Stimulated activated CD4-positive, alpha-beta T cell treated with anti-CD3 and anti-CD28 coated beads, Interleukin-2, amount 100 ng/mL, for 48 hours (primary cell): ENCODE measurements at regions not wholly inside any gene's neighbourhood (a gene's known extent, or its start where the extent isn't known, plus 50 kb on each side); places are given as distances from the start of the nearest gene placed in this dataset.

Experiments used
- DNase-seq, 2 donors: peaks; one replicate each; pipeline ENCODE4 v3.0.0-alpha.2; 2020

DNA sequence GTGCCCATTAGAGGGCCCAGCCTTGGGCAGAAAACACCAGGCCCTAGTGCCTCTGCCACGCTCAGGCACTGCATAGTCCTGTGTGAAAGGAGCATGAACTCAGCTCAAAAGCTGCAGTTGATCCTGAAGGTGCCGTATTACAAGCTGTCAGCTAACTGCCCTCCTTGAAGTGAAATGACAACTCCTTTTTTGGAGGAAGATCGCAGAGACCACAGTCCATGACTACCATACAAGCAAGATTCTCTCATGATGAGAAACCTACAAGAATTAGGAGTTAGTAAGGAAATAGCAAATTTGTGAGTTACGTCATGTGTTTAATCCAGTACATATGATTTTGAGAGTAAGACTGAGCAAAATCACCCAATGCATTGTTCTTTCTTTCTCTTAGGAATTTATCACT, 513.9 kb upstream of the NR2F2 start:
- DNase-seq, result no peak

- DNase-seq, result no peak
These were observed 507.5 kb upstream of the NR2F2 start for GRCh38 chr15:95822961-95823360.

DNA sequence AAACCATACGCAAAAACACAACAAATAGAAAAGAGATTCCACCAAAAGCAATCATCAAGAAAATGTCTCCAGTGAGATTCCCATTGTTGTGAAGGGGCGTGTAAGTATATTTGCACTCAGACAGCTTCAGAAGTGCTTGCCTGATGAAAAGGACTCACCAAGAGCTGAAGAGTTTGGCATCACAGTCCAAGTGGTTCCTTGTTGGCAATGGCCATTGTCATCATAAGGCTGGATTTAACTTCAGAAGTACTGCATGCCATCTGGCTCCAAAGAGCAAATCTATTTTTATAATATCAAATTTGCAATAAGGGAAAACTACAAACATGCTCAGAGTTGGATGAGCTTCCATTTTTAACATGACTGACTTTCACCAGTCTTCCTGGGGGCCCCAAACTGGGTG, 505.3 kb upstream of the NR2F2 start:
- no peak for DNase-seq

DNA sequence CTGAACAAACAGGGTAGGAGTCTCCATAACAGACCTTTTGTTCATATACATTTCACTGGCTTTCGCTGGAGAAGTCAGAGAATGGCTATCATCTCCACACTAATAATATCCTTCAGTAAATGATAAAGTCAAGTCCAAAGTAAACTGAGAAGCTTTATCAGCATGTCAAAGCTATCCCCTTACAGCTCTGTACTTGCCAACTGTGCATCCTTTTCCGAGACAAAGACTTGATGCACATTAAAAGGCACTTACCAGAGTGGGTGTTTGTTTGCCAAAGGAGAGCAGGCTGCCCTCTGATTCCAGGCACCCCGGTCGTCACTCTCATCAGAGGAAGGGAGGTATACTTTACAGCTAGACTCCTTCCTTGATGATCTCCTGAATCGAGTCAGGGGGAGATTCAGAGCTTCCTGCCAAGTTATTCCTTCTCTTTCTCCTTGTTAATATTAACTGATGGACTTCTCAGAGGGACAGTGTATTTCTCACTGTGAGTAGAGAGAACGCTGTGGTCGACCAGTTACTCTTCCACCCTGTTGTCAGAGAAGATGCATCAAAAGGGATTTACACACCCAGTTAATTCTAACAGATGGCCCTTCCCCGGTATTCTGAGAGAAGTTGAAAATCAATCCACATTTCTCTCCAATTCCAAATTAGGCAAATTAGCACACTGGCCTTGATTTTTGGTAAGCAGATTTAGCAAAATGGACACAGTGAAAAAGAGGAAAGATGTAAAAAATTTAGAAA, 504.7 kb upstream of the NR2F2 start:
- DNase-seq, result no peak

- DNase-seq, result no peak
These were observed 503.9 kb upstream of the NR2F2 start for GRCh38 chr15:95826412-95827195.

GRCh38 chr15:95829062-95829461, 501.4 kb upstream of the NR2F2 start:
- DNase-seq, result no peak

DNA sequence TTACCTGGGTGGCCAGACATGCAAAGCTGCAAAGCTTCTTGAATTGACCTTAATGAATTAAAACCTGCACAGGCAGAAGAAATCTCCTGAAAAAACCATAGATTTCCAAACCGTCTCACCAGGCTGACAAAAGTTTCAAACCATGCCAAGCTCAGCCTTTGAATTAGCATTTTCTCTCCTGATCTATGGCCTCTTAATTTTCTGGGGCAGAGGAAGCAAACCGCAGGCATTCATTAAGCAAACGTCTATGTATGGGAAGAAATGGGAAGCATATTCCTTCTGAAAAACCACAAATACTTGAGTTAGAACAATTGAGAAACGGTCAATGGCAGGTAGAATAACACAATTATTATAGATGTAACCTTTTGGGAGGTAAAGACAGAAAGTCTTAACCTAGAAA, 500.2 kb upstream of the NR2F2 start:
- DNase-seq, result no peak

DNA sequence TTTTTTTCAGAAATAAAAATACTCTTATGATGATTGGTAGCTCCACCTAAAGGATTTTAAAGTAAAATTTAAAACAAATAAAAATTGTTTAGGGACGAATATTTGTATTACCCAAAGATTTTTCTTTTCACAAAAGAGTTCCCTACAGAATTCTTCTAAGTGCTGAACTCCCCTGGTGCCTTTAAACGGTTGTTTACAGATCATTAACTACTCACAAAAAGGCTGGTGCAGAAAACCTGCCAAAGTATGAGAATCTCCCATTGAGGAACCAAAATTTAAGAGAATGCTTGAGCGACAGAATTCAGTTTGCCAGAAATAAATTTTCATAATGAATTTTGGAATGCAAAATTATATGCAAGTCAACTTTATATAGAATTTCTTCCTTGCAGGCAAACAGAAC, 497.8 kb upstream of the NR2F2 start:
- DNase-seq, result no peak

DNA sequence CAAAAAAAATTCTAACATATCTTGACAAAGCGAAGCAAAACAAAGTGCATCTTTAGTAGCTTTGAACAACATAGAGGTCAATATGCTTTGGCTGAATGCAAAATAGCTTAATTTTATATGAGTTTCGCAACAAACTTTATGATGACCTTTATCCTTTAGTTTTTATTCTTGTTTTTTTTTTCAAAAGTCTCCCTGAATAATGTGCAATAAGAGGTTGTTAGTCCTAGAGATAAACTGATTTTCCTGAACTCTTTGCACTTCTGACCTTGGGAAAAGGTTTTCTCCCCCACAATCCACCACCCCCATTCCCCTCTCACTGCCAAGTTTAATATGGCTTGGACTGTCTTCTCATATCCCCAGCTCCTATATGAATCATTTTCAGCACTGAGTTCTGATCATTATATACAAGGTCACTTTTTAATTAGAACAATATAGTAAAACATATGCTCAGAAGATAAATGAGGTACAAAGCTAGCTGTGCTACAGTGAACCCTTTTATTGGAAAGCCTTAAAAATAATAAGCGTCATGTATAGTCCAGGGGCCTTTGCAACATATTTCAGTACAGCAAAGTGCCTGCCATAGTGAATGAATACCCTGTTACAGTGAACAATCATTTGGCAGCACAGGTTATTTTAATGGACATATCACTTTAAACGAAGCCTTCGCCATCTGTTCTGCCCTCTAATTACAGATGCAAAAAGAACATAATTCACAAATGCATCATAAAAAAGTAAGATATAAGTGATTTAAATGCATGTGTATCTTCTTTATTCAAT, 496.3 kb upstream of the NR2F2 start:
- DNase-seq, result no peak

GRCh38 chr15:95836536-95836935, 494.0 kb upstream of the NR2F2 start:
- DNase-seq, result no peak

DNA sequence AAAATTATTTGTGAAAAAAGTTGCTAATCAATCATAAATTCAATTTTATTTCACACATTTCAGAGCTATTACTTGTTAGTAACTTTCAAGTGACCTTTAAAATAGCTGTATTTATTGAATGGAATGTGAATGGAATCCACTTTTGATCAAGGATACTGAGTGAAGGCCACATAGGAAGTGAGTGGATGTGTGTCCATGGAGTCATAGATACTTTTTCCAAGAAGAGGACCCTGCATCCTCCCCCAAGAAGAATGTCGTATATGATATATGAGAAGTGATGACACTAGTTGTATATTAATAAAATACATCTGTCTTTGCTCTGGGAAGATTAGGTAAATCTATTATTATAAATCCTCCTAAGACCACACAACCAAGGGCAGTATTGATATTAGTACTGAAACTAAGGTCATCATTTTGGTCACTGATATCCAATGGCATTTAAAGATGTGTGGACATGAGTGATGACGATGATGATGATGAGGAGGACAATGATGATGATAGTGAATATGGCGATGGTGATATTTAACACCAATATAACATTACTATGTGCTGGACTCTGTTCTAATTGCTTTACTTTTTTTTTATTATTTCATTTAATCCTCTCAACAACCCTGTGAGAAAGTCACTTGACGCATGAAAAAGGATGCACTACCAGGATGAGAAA, 493.0 kb upstream of the NR2F2 start:
- no peak for DNase-seq

DNA sequence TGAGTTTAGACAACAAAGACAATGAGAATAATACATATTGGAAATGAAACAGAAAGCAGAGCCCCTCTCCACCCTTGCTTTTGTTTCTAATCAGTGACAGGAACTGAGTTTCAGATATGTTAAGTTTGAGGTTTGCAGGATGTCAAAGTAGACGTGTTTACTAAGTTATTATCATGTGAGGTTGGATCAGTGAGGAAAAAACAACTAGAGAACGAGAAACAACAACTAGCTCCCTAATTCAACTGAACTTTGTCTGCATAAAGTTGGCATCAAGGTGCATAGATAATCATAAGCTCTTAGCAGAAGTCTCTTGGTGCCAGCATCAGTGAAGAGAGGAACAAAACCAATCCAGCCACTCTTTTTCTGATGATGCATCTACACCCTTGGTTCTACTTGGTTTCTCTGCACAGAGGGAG, 491.1 kb upstream of the NR2F2 start:
- no peak for DNase-seq

DNA sequence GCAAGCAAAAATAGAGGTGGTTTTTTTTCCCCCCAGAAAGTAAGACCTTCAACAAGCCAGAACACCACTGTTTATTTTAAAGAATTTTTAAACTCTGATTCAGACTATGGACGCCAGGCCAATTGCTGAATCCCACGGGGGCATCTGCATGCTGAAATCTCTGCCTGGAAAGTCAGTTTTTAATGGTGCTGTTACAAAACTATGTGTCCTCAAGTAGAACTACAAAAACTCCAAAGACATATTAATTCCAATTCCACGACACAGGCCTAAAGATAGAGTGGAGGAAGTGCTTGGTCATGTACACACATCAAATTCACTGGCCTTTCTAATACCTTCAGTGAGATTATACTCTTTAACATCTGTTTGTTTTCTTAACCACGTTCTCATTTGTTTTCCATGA, 490.5 kb upstream of the NR2F2 start:
- DNase-seq, result no peak

DNA sequence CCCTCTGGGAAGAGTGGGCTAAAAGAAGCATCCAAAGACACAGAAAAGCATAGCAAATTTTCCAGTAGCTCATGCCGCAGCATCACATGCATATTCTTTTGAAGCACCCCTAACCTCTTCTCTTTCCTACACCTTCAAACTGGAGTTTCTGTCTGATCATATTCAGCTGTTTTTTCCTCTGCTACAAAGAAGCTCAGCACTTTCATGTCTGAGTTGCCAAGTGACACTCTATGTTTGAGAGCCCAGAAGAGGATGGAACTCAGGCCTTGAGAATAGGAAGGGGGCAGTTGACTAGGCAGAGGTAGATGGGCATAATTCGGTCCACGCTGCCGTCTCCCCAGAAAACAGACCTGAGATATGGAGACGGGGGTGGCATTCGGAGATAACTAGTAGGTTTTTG, 489.6 kb upstream of the NR2F2 start:
- DNase-seq, result no peak

- DNase-seq, result no peak
These were observed 487.9 kb upstream of the NR2F2 start for GRCh38 chr15:95842576-95842975.

- DNase-seq, result no peak
These were observed 487.1 kb upstream of the NR2F2 start for GRCh38 chr15:95843241-95843910.

GRCh38 chr15:95845862-95846515, 484.5 kb upstream of the NR2F2 start:
- no peak for DNase-seq

- DNase-seq, result no peak
These were observed 482.4 kb upstream of the NR2F2 start for GRCh38 chr15:95848126-95848525.

DNA sequence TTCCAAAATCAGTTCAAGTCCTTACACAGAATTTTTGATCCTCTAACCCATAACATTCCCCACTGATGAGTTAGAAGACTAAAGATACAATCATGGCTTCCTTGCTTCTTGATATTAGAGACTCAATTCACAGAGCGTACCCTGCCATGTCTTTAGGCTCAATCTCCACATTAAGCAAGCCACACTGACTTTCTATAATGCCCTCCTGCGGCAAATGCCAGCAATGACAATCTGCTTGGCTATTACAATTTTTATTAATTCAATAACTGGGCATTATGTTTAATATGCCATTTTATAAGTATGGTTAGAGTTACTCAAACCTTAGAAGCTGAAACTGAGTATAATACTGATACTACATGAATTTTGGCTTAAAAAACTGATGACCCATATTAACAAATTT, 479.7 kb upstream of the NR2F2 start:
- DNase-seq, result no peak

DNA sequence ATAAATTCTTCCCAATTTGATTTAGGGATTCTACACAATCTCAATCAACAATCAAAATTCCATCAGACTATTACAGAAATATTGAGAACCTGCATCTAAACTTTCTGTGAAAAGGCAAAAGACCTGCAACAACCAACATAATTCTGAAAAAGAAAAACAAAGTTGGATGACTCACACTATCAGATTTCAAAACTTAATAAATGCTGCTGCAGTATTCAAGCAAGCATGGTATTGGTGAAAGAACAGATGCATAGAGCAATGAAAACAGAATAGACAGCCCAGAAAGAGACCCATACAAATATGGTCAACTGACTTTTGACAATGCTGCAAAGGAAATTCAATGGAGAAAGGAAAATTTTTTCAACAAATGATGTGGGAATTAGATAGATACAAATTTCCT, 477.1 kb upstream of the NR2F2 start:
- DNase-seq, result no peak

- DNase-seq, result no peak
These were observed 473.3 kb upstream of the NR2F2 start for GRCh38 chr15:95857124-95857757.

GRCh38 chr15:95857758-95858157, 472.7 kb upstream of the NR2F2 start:
- no peak for DNase-seq
